Stimulated activated CD4-positive, alpha-beta T cell treated with anti-CD3 and anti-CD28 coated beads, Interleukin-1b, Interleukin-23, amount 100 ng/mL, for 24 hours (primary cell): ENCODE measurements at regions not wholly inside any gene's neighbourhood (a gene's known extent, or its start where the extent isn't known, plus 50 kb on each side); places are given as distances from the start of the nearest gene placed in this dataset.

ENCODE experiments used
- DNase-seq, 4 experiments: peaks; one replicate each; pipeline ENCODE4 v3.0.0-alpha.2; 2020; ENCODE audit warnings: low read depth in 4 of 4, low spot score in 1 of 4

DNA sequence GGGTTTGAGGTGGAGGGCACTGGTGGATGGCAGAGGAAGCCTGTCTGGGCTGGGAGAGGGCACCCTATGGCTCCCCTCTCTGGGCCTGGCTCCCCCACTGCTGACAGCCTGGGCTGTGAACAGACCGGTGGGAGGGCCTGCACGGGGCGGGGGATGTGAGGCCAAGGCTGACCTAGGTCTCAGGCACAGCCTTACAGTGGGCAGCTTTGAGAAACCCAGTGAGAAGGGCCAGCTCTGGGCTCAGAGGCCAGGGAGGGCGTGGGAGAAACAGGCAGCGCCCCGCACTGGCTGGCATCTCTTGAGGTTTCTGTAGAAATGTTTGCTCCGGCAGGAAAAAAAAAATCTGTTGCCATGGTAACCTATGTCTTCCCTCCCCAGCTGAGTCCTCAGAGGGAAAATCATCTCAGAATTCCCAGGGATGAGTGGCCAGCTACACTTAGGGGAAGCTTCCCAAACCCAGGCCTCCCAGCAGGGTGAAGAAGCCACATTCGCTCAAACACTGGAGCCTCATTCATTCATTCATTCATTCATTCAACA lies 71.7 kb upstream of the TAF1B start:
- no peak for DNase-seq

DNA sequence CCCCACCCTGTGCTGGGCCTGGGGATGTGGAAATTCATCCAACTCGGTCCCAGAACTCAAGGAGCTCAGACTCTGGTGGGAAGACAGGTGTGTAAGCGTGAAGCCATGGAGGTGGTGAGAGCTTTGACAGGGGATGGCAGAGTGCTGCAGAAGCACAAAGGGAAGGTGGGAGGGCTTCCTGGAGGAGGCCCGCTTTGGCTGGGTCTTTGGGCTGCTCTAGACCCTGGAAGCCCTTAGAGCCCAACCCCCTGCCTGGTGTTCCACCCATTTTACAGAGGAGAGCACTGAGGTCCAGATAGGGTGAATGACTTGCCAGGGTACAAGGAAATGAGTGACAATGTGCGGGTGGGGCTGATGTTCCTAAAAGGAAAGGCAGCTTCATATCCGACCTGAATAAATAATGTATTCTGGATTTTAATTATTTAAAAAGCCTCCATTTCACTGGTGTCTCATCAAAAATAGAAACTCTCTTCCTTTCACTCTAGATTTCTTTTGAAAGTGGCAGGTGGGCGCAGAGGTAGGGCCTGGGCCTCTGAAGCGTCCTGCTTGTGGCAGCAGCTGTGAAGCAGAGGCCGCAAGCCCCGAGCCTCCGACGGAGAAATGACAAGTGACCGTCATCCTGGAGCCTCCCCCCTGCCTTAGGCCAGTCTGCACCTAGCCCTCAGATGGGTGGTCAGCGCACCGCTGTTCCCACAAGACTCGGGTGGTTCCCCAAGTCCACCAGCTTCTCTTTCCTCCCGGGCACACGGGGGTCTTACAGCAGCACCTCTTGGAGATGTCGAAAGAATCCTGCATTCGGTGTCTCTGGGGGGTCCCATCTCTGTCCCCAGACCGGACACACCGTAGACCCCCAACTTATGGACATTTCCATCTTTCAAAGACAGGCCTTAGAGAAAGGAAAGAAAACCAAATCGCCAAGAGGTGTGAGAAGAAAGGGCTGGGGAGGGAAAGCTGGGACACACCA lies 71.0 kb upstream of the TAF1B start:
- no peak for DNase-seq

GRCh38 chr2:9772999-9773902 lies 70.0 kb upstream of the TAF1B start:
- DNase-seq = no peak

DNA sequence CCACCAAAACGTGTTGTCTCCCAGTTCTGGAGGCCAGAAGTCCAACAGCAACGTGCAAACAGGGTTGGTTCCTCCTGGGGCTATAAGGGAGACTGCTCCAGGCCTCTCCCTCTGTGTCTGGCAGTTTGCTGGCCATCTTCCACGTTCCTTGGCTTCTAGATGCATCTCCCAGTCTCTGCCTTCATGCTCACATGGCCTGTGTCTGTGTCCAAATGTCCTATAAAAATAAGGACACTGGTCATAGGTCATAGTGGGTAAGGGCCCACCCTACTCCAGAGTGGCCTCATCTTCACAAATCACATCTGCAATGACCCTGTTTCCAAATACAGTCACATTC lies 69.4 kb upstream of the TAF1B start:
- DNase-seq = no peak

GRCh38 chr2:9774266-9774665 lies 69.0 kb upstream of the TAF1B start:
- DNase-seq = no peak

DNA sequence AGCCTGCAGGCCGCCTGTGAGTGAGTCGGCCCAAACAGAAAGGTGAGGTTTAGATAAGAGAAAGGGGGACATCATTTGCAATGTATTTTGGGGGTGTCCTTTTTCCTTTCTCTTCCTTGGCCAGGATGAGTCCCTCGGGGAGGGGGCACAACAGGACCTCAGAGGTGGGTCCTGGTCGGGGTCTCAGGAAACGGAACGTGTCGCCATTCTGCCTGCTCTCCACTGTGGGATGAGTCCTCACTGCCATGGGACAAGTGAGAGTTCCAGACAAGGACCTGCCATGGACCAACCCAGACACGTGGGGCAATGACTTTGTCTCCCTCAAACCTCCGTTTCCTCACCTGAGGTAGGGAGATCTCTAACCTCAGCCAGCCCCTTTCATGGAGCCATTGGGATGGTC lies 67.9 kb upstream of the TAF1B start:
- DNase-seq = no peak

DNA sequence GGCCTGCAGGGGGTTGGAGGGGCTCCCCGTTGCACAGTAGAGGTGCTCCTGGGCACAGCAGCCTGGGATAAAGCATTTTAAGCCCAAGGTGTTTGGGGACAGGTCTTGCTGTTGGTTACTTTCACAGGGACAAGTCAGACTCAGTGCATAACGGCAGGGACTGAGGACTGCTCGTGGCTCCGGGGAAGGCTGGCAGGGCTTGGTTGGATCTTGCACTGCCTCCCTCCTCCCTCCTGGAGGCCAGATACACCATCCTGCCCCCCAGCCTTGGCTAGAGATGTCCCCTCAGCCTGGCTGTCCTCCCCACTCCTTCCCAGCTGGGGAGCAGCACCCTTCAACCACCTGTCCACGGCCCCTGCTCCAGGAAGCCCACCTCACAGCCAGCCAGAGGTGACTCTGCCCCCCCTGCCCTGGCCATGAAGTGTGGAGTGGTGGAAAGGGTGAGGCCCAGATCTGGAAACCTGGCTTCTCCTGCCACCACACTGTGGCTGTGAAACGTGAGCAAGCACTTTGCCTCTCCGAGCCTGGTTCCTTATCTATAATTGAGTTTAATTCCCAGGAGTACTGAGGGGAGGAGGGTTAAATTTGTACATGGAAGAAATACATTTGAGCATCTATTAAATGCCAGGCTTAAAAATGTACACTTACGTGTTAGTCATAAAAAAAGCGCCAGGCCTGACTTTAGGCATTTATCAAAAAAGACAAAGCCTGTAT lies 67.1 kb upstream of the TAF1B start:
- DNase-seq = no peak

DNA sequence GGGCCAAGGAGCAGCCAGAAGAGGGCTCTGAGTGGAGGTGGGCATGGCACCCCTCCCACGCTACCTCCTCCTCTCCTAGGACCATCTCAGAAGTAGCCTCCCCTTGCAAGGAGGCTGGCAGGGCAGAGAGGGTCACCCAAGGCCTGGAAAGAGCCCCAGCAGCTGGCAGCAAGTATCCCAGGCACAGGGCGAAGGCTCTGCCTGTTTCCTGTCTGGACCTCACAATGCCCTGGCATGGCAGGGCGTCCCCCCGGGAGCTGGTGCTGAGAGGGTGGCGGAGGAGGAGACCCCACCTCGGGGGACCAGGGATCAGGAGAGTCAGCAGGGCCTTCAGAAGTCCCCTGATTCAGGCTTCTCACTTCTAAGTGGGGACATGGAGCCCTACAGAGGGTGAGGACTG lies 66.2 kb upstream of the TAF1B start:
- DNase-seq = no peak

GRCh38 chr2:9778012-9778411 lies 65.3 kb upstream of the TAF1B start:
- DNase-seq = no peak

DNA sequence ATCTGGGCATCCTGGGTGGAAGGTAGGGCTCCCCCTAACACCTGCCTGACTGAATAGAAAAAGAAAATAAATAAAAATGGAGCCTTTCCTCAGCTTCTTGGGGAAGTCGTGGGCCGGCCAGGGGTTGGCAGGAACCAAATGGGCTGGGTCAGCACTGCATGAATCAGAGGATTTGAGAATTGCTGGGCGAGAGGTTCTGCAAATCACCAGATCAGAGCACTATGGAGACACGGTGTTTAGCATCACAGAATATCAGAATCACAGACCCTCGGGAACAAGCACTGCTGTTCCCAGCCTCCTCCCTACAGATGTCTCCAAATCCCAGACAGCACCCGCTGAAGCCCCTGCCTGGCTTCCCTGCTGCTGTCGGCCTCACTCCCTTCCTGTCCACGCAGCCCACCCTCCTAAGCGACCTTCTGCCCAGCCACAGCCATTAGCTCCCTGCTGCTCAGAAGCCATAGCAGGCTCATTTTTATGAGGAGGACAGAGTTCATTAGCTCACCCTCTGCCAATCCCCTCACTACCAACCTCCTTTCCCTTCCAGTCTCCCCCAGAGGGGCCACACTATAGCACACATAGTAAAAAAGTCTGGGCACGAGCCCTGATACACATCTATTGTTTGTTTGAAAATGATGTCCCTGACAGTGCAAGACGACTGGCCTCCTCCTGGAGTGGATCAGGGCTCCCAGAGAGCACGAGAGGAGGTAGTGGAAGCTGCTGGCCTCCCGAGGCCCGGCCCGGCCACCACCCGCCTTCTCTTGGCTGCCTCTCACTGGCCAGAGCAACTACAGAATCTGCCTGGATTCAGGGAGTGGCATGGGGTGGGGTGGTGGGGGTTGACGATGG lies 64.6 kb upstream of the TAF1B start:
- no peak for DNase-seq

DNA sequence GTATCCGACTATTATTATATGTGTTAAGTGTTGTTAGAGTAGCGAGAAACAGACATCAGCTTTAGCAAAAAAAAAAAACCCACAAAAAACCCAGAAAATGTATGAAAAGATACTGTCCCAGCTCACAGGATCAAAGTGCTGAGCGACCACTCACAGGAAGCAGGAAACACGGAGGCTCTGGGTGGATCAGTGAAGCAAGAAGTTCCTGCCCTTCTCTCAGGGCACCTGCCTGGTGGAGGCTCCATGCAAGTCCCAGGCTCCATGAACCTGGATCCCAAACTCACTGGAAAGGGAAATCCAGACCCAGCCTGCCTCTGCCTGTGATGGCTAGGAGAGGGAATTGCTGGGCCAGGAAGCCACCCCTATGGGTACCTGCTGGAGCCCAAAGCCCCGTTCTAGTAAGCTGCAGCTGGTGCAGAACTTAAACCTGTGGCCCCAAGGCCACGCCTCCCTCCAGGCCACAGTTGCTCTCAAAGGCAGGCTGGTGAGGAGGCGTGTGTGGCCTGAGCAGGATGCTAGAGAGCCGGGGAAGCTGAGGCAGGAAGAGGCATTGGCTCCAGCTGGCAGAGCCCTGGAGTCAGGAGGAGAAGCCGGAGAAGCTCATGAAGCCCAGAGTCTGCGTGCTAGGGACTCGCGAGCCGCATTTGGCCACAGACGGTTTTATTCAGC lies 63.5 kb upstream of the TAF1B start:
- DNase-seq = no peak

- no peak for DNase-seq
These were observed 62.7 kb upstream of the TAF1B start for GRCh38 chr2:9780368-9781130.

- no peak for DNase-seq
These were observed 62.0 kb upstream of the TAF1B start for GRCh38 chr2:9781252-9781651.

GRCh38 chr2:9782197-9782719 lies 61.0 kb upstream of the TAF1B start:
- DNase-seq = peak; percentile 36 to 64 (median 56)

- DNase-seq = no peak
These were observed 53.9 kb upstream of the TAF1B start for GRCh38 chr2:9789371-9789770.

GRCh38 chr2:9790702-9791225 lies 52.5 kb upstream of the TAF1B start:
- DNase-seq = no peak

DNA sequence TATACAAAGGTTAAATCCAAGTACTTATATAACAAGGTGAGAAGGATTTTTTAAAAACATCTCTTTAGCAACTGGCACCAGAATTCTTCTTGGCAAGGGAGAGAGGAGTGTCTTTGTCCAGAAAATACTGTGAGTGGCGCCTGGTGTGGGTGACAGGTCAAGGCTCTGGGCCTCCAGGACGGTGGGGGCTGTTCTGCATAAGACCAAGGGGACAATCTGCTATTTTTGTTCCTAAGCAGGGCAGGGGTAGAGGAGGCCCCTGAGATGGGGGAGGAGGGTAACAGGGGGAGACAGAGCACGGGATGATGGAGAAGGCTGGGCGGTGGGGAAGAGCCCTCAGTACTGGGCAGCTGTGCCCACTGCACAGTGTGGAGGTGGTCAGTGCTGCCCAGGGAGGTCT lies 51.6 kb upstream of the TAF1B start:
- no peak for DNase-seq

DNA sequence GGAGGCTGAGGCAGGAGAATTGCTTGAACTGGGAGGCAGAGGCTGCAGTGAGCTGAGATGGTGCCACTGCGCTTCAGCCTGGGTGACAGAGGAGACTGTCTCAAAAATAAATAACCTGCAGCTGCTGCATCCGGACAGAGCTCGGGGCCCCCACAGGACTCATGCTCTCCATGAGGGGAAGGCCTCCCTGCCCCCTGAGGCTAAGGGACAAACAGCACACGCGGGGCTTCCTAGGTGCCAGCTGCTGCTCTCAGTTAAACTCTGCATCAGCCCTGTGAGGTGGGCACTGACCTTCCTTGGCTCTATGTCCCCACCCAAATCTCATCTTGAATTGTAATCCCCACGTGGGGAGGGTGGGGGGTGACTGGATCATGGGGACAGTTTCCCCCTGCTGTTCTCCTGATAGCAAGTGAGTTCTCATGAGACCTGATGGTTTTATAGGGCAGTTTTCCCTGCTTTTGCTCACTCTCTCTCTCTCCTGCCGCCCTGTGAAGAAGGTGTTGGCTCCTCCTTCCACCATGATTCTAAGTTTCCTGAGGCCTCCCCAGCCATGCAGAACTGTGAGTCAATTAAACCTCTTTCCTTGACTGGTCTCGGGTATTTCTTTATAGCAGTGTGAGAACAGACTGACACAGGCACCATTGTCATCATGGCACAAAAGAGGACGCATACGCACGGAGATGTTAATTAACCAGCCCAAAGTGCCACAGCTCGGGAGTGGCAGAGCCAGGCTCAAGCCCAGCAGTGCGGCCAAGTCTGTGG lies 49.9 kb upstream of the TAF1B start:
- no peak for DNase-seq
